Naive B cell (primary cell): ENCODE measurements at regions not wholly inside any gene's neighbourhood (a gene's known extent, or its start where the extent isn't known, plus 50 kb on each side); places are given as distances from the start of the nearest gene placed in this dataset.

Source experiments
- ATAC-seq, 2 donors: fragments of 150-1000 bp; cut with Tn5 transposase; 2 replicates each; pipeline ENCODE4 v1.10.0; 2021; ENCODE audit warnings: low read depth in 2 of 2, mild to moderate bottlenecking in 2 of 2, moderate library complexity in 2 of 2
- DNase-seq: peaks from one replicate; pipeline ENCODE4 v3.0.0; 2022
- H3K27ac Mint-ChIP-seq, 6 donors: one replicate each; pipeline ENCODE4 v1.8.0; 2020 to 2022; ENCODE audit warnings: mild to moderate bottlenecking in 6 of 6, mixed read lengths in 6 of 6, moderate library complexity in 5 of 6, inconsistent platforms in 2 of 6
- H3K27me3 Mint-ChIP-seq, 3 donors: one replicate each; pipeline ENCODE4 v1.8.0; 2021 to 2022; ENCODE audit warnings: mixed read lengths in 3 of 3, mild to moderate bottlenecking in 1 of 3
- H3K36me3 Mint-ChIP-seq, 2 donors: one replicate each; pipeline ENCODE4 v1.8.0; 2020 to 2022; ENCODE audit warnings: mixed read lengths in 2 of 2, inconsistent platforms in 1 of 2, mild to moderate bottlenecking in 1 of 2
- H3K4me1 Mint-ChIP-seq, 3 donors: one replicate each; pipeline ENCODE4 v1.8.0; 2020 to 2022; ENCODE audit warnings: mixed read lengths in 3 of 3, inconsistent platforms in 1 of 3, mild to moderate bottlenecking in 1 of 3, moderate library complexity in 1 of 3
- H3K4me3 Mint-ChIP-seq, 8 donors: one replicate each; pipeline ENCODE4 v1.8.0; 2020 to 2022; ENCODE audit warnings: mild to moderate bottlenecking in 8 of 8, mixed read lengths in 8 of 8, moderate library complexity in 8 of 8, inconsistent platforms in 2 of 8
- H3K9me3 Mint-ChIP-seq, 7 donors: one replicate each; pipeline ENCODE4 v1.8.0; 2020 to 2022; ENCODE audit warnings: mixed read lengths in 7 of 7, mild to moderate bottlenecking in 5 of 7, inconsistent platforms in 2 of 7, moderate library complexity in 1 of 7

DNA sequence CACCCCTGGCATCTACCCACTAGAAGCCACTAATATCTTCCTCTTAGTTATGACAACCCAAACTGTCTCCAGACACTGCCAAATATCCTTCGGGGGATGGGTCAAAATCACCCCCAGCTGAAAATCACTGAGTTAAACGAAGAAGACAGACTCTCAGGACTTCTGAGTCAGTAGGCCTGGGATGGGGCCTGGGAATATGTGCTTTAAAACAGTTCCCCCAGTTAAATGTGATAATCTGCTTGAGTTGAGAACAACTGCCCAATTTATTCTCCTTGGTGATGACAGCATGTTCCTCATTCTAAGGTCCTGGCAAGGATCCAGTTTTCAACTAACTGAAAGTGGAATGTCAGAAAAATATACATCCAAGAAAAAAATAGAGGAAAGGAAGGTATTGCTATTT is 52.4 kb downstream of the CBLL2 start:
- Mint-ChIP-seq H3K27ac (no peak overlapping the region), H3K36me3 (no peaks in the 10 kb centered on the region), H3K9me3 (peaks cover 0 to 9% (median 5%) of the 10 kb centered on the region in 7 donors), H3K4me3 (no peak overlapping the region), H3K27me3 (peaks cover 4 to 19% (median 15%) of the 10 kb centered on the region in 3 donors), H3K4me1 (no peaks in the 10 kb centered on the region)
- no peak for ATAC-seq
- no peak for DNase-seq

- H3K27ac Mint-ChIP-seq, result no peak overlapping the region
- DNase-seq (no peak), ATAC-seq (no peak)
- H3K4me1 Mint-ChIP-seq, result no peaks in the 10 kb centered on the region
- no peak overlapping the region for H3K4me3 Mint-ChIP-seq
- peaks cover 0 to 7% (median under 1%) of the 10 kb centered on the region in 3 donors for H3K27me3 Mint-ChIP-seq
- peaks cover 0 to 5% (median 0%) of the 10 kb centered on the region in 7 donors for H3K9me3 Mint-ChIP-seq
- no peaks in the 10 kb centered on the region for H3K36me3 Mint-ChIP-seq
These were observed 57.1 kb downstream of the CBLL2 start for GRCh38 chrX:22329783-22330182.

GRCh38 chrX:22338740-22339139 is 66.0 kb downstream of the CBLL2 start:
- H3K9me3 Mint-ChIP-seq, result peaks cover 0 to 7% (median 0%) of the 10 kb centered on the region in 7 donors
- no peaks in the 10 kb centered on the region for H3K4me1 Mint-ChIP-seq
- H3K27ac Mint-ChIP-seq, result no peak overlapping the region
- H3K4me3 Mint-ChIP-seq, result no peak overlapping the region
- ATAC-seq, result no peak
- DNase-seq, result no peak
- no peaks in the 10 kb centered on the region for H3K36me3 Mint-ChIP-seq
- H3K27me3 Mint-ChIP-seq, result peaks cover 0 to 13% (median 0%) of the 10 kb centered on the region in 3 donors

- H3K9me3 Mint-ChIP-seq, result peaks cover 0 to 7% (median 2%) of the 10 kb centered on the region in 7 donors
- ATAC-seq (no peak), DNase-seq (no peak)
- no peaks in the 10 kb centered on the region for H3K4me1 Mint-ChIP-seq
- no peak overlapping the region for H3K27ac Mint-ChIP-seq
- no peak overlapping the region for H3K4me3 Mint-ChIP-seq
- no peaks in the 10 kb centered on the region for H3K36me3 Mint-ChIP-seq
- peaks cover 0 to 13% (median 0%) of the 10 kb centered on the region in 3 donors for H3K27me3 Mint-ChIP-seq
These were observed 66.7 kb downstream of the CBLL2 start for GRCh38 chrX:22339459-22339858.

- Mint-ChIP-seq H3K9me3 (peaks cover 0 to 7% (median 2%) of the 10 kb centered on the region in 7 donors), H3K27ac (no peak overlapping the region), H3K4me3 (no peak overlapping the region), H3K27me3 (peaks cover 0 to 9% (median 0%) of the 10 kb centered on the region in 3 donors), H3K4me1 (no peaks in the 10 kb centered on the region), H3K36me3 (no peaks in the 10 kb centered on the region)
- ATAC-seq, result no peak
- DNase-seq, result no peak
These were observed 67.4 kb downstream of the CBLL2 start for GRCh38 chrX:22340022-22340616.

GRCh38 chrX:22343192-22343591 is 70.5 kb downstream of the CBLL2 start:
- no peak for ATAC-seq
- Mint-ChIP-seq H3K27ac (no peak overlapping the region), H3K4me1 (no peaks in the 10 kb centered on the region), H3K36me3 (no peaks in the 10 kb centered on the region), H3K27me3 (peaks cover 0 to 8% (median 0%) of the 10 kb centered on the region in 3 donors), H3K9me3 (peaks cover 0 to 6% (median 2%) of the 10 kb centered on the region in 7 donors), H3K4me3 (no peak overlapping the region)
- no peak for DNase-seq

- no peak for DNase-seq
- H3K27ac Mint-ChIP-seq, result no peak overlapping the region
- H3K4me1 Mint-ChIP-seq, result no peaks in the 10 kb centered on the region
These were observed 73.2 kb downstream of the CBLL2 start for GRCh38 chrX:22345884-22346283.

DNA sequence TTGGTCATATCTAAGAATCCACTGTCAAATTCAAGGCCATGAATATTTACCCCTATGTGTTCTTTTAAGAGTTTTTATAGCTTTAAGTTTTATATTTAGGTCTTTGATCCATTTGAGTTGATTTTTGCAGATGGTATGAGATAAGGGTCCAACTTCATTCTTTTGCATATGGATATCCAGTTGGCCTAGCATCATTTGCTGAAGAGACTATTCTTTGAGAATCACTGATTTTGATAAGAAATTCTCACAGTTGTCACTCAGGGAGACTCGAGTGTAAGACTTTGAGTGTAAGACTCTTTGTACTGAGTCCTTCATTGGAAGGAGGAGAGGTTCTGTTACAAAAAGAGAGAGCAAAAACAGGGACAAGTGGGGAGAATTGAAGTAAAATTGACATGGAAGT is 74.8 kb downstream of the CBLL2 start:
- H3K27me3 Mint-ChIP-seq, result no peaks in the 10 kb centered on the region
- H3K4me1 Mint-ChIP-seq, result no peaks in the 10 kb centered on the region

More at GRCh38 chrX:22345884-22346283, 73.2 kb downstream of the CBLL2 start:
- Mint-ChIP-seq H3K9me3 (peaks cover 0 to 6% (median 2%) of the 10 kb centered on the region in 7 donors), H3K4me3 (no peak overlapping the region), H3K36me3 (no peaks in the 10 kb centered on the region), H3K27me3 (peaks cover 0 to 4% (median 0%) of the 10 kb centered on the region in 3 donors)
- no peak for ATAC-seq

GRCh38 chrX:22349116-22349515 is 76.4 kb downstream of the CBLL2 start:
- Mint-ChIP-seq H3K27ac (no peak overlapping the region), H3K4me3 (no peak overlapping the region), H3K4me1 (no peaks in the 10 kb centered on the region), H3K9me3 (peaks cover 0 to 6% (median 2%) of the 10 kb centered on the region in 7 donors), H3K27me3 (no peaks in the 10 kb centered on the region), H3K36me3 (no peaks in the 10 kb centered on the region)
- no peak for ATAC-seq
- DNase-seq, result no peak

More for the DNA sequence above, 74.8 kb downstream of the CBLL2 start:
- no peaks in the 10 kb centered on the region for H3K36me3 Mint-ChIP-seq
- ATAC-seq (no peak), DNase-seq (no peak)
- no peak overlapping the region for H3K4me3 Mint-ChIP-seq
- H3K27ac Mint-ChIP-seq, result no peak overlapping the region
- peaks cover 0 to 6% (median 2%) of the 10 kb centered on the region in 7 donors for H3K9me3 Mint-ChIP-seq

DNA sequence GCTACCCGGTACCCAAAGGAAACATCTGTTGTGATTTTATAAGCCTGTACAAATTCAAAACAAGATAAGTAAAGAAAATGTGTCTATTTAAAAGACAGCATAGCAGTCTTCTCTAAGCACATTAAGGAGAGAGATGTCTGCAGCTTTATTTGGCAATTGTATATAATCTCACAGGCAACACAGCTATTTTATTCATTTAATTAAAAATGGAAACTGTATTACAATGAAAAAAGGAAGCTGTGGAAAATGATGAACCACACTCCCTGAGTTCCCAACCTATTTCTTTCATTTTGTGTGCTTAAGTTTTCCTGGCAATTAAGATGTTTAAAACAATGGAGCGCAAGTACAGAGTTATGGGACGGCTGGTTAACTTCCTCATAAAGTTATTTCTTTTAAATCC is 78.4 kb downstream of the CBLL2 start:
- Mint-ChIP-seq H3K27ac (no peak overlapping the region), H3K27me3 (no peaks in the 10 kb centered on the region), H3K36me3 (no peaks in the 10 kb centered on the region), H3K4me3 (no peak overlapping the region), H3K9me3 (peaks cover 0 to 6% (median 0%) of the 10 kb centered on the region in 7 donors), H3K4me1 (no peaks in the 10 kb centered on the region)
- ATAC-seq, result no peak
- no peak for DNase-seq

DNA sequence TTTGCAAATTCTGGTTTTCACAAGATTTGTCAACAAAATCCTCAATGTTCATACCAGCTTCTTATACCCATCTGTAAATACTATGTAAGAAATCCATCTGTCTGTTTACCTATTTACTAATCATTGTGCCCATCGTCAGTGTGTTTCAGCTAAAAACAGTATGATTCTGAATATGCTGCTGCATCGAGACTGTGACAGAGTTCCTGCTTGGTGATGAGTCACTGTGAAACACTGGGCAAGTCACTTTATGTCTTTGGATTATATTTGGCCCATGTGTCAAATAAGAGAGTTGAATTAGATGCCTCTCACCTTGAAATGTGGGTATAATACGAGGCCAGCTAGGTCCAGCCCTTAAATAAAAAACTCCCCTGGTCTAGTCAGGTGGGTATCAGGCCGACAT is 79.3 kb downstream of the CBLL2 start:
- Mint-ChIP-seq H3K27me3 (no peaks in the 10 kb centered on the region), H3K36me3 (no peaks in the 10 kb centered on the region), H3K4me3 (no peak overlapping the region), H3K27ac (no peak overlapping the region), H3K4me1 (no peaks in the 10 kb centered on the region), H3K9me3 (peaks cover 0 to 6% (median 0%) of the 10 kb centered on the region in 7 donors)
- no peak for DNase-seq
- ATAC-seq, result no peak

DNA sequence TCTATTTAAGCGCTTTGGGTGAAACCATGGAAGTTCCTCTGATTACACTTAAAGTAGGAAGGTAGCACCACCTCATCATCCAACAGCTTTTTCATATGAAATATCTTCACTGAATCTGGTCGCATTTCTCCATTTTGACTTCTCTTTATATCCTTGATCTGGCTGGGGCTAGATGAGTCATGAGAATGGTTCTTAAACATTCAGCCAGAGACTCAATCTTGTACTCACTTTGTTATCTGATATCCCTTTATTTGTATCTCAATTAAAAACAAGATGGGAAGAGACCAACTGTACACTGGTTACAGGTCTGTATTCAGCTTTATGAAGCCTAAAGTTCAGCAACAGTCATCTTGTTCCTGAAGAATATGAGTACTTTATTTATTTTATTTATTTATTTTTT is 84.9 kb downstream of the CBLL2 start:
- Mint-ChIP-seq H3K4me1 (no peaks in the 10 kb centered on the region), H3K36me3 (no peaks in the 10 kb centered on the region), H3K9me3 (peaks cover 0 to 5% (median 0%) of the 10 kb centered on the region in 7 donors), H3K27me3 (no peaks in the 10 kb centered on the region), H3K4me3 (no peak overlapping the region), H3K27ac (no peak overlapping the region)
- DNase-seq (no peak), ATAC-seq (no peak)

DNA sequence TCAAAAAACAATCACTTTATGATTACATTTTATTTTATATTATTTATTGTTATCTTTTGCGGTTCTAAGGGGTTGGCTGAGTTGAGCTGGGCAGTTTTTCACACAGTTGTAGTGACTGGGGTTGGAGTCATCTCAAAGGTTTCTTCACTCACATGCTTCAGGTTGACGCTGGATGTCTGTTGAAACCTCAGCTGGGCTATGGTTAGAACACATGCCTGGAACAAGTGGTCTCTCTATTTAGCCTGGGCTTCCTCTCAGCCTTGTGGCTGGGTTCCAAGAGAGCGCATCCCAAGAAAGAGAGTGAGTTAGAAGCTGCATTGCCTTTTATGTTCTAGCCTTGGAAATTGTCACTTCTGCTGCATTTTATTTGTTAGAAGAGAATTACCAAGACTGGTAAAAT is 87.4 kb downstream of the CBLL2 start:
- no peaks in the 10 kb centered on the region for H3K27me3 Mint-ChIP-seq
- H3K4me1 Mint-ChIP-seq, result no peaks in the 10 kb centered on the region
- ATAC-seq (no peak), DNase-seq (no peak)
- peaks cover 0 to 6% (median 0%) of the 10 kb centered on the region in 7 donors for H3K9me3 Mint-ChIP-seq
- no peak overlapping the region for H3K4me3 Mint-ChIP-seq
- H3K36me3 Mint-ChIP-seq, result no peaks in the 10 kb centered on the region
- H3K27ac Mint-ChIP-seq, result no peak overlapping the region

GRCh38 chrX:22365460-22365859 is 92.7 kb downstream of the CBLL2 start:
- no peaks in the 10 kb centered on the region for H3K4me1 Mint-ChIP-seq
- peaks cover 0 to 3% (median 0%) of the 10 kb centered on the region in 7 donors for H3K9me3 Mint-ChIP-seq
- no peak for DNase-seq
- no peak for ATAC-seq
- H3K36me3 Mint-ChIP-seq, result no peaks in the 10 kb centered on the region
- H3K27ac Mint-ChIP-seq, result no peak overlapping the region
- no peak overlapping the region for H3K4me3 Mint-ChIP-seq
- H3K27me3 Mint-ChIP-seq, result peaks cover 0 to 16% (median 0%) of the 10 kb centered on the region in 3 donors
